CD4-positive, alpha-beta memory T cell (primary cell): ENCODE measurements at regions not wholly inside any gene's neighbourhood (a gene's known extent, or its start where the extent isn't known, plus 50 kb on each side); places are given as distances from the start of the nearest gene placed in this dataset.

Source experiments
- CTCF ChIA-PET: fragments of 350-600 bp; sonication (Branson Sonifier 250); formaldehyde crosslinking; loops from one replicate; lab custom pipeline; 2021; ENCODE audit warnings: inconsistent platforms; ENCODE audit not compliant: partially characterized antibody; lab: Charles Lee
- POLR2A ChIA-PET: fragments of 350-600 bp; sonication (Branson Sonifier 250); formaldehyde crosslinking; loops from one replicate; lab custom pipeline; 2021; ENCODE audit not compliant: partially characterized antibody; lab: Charles Lee
- DNase-seq, 5 donors: peaks; one replicate each; pipeline versions ENCODE4 v3.0.0 to v3.0.0-alpha.2; 2020 to 2022; ENCODE audit warnings: mixed read lengths in 1 of 5
- H3K27ac ChIP-seq: one replicate; pipeline ENCODE4 v1.7.0; 2013; ENCODE audit warnings: low read depth, low read length
- H3K27me3 ChIP-seq: 2 replicates; pipeline ENCODE4 v1.7.0; 2013; ENCODE audit warnings: mild to moderate bottlenecking, low read length, moderate library complexity; ENCODE audit not compliant: insufficient read depth
- H3K36me3 ChIP-seq: 2 replicates; pipeline ENCODE4 v1.7.0; 2013; ENCODE audit warnings: mild to moderate bottlenecking, low read length, moderate library complexity; ENCODE audit not compliant: insufficient read depth
- H3K4me1 ChIP-seq: 2 replicates; pipeline ENCODE4 v1.7.0; 2013; ENCODE audit warnings: mild to moderate bottlenecking, low read length, moderate library complexity; ENCODE audit not compliant: insufficient read depth
- H3K4me3 ChIP-seq, 2 donors: one replicate each; pipeline ENCODE4 v1.7.0; 2013; ENCODE audit warnings: low read length in 2 of 2, mild to moderate bottlenecking in 1 of 2
- H3K9me3 ChIP-seq, 2 donors: one replicate each; pipeline ENCODE4 v1.7.0; 2013; ENCODE audit warnings: low read length in 2 of 2, control low read depth in 1 of 2; ENCODE audit not compliant: control insufficient read depth in 1 of 2
- H3K27ac Mint-ChIP-seq, 7 donors: one replicate each; pipeline ENCODE4 v1.8.0; 2020 to 2021; ENCODE audit warnings: mixed read lengths in 7 of 7, mild to moderate bottlenecking in 6 of 7, inconsistent platforms in 3 of 7, moderate library complexity in 3 of 7
- H3K27me3 Mint-ChIP-seq, 2 donors: one replicate each; pipeline ENCODE4 v1.8.0; 2020 to 2021; ENCODE audit warnings: mixed read lengths in 2 of 2
- H3K36me3 Mint-ChIP-seq, 2 donors: one replicate each; pipeline ENCODE4 v1.8.0; 2020 to 2021; ENCODE audit warnings: mixed read lengths in 2 of 2, inconsistent platforms in 1 of 2, mild to moderate bottlenecking in 1 of 2
- H3K4me1 Mint-ChIP-seq, 4 donors: one replicate each; pipeline ENCODE4 v1.8.0; 2020 to 2021; ENCODE audit warnings: mixed read lengths in 4 of 4, mild to moderate bottlenecking in 1 of 4
- H3K4me3 Mint-ChIP-seq, 8 donors: one replicate each; pipeline ENCODE4 v1.8.0; 2020 to 2021; ENCODE audit warnings: mixed read lengths in 8 of 8, mild to moderate bottlenecking in 7 of 8, moderate library complexity in 6 of 8, inconsistent platforms in 3 of 8
- H3K9me3 Mint-ChIP-seq, 8 donors: one replicate each; pipeline ENCODE4 v1.8.0; 2020 to 2021; ENCODE audit warnings: mixed read lengths in 8 of 8, mild to moderate bottlenecking in 5 of 8, inconsistent platforms in 3 of 8, moderate library complexity in 1 of 8
- intact Hi-C: fragments of 100-400 bp; cut with micrococcal nuclease; formaldehyde crosslinking; loops from one replicate; pipeline ENCODE4 v1.15.1; 2023

DNA sequence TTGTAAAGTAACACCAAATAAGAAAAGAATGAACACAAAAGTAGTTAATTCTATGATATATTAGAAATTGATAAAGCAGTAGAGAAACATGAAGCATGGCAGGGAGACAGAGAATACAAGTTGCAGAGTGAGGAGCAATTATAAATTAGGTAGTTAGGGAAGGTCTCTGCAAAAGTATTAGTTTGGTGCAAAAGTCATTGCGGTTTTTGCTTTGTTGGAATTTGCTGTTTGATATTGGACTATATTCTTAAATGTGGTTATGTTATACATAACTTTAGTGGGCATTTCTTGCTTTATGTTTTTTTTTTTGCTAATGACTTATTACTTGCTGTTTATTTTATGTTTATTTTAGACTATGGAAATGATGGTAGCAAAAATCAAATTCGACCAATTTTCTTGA, 402.2 kb downstream of the SFMBT2 start:
- Mint-ChIP-seq H3K4me1 (peaks cover 0 to 3% (median 0%) of the 10 kb centered on the region in 4 donors), H3K27ac (no peak overlapping the region), H3K36me3 (no peaks in the 10 kb centered on the region), H3K9me3 (peaks cover 0 to 1% (median 0%) of the 10 kb centered on the region in 8 donors), H3K4me3 (no peak overlapping the region), H3K27me3 (peaks cover 0 to 2% of the 10 kb centered on the region in 2 donors)
- Histone ChIP-seq H3K36me3 (no peaks in the 10 kb centered on the region), H3K27me3 (no peaks in the 10 kb centered on the region), H3K9me3 (no peaks in the 10 kb centered on the region), H3K27ac (no peak overlapping the region), H3K4me3 (no peak overlapping the region), H3K4me1 (no peaks in the 10 kb centered on the region)
- CTCF ChIA-PET = interaction anchor here (1.4 kb wide), 1 partner anchor 113 kb away, joined by 3 read pairs; no protein-coding TSS in a partner anchor
- no peak for DNase-seq
- intact Hi-C loops = no loop called here
- POLR2A ChIA-PET = no interaction called here

DNA sequence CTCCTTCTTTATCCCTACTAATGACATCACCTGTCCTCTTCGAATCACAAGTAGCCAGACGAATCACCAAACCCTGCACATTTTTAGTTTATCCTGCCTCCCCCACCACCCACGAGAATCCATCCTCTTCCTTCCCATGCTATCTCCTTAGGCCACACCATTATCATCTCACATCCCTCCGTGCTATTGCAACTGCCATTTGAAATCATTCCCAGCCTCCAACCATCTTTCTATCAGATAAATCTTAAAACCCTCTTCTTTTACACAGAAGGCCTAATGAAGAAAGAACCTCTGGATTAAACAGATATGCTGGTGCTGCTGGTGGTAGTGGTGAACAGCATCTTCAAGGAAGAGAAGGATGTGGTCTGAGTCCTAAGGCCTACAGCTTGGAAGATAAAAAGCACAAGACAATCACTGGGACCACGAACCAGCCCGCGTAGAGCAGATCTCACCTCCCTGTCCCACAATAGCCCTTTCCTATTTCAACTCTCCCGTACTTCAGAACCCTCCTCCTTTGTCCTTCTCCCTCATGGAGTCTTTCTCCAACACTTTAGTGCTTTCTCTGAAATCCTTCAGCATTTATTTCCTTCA, 403.1 kb downstream of the SFMBT2 start:
- Mint-ChIP-seq H3K4me1 (peaks cover 0 to 5% (median 0%) of the 10 kb centered on the region in 4 donors), H3K36me3 (no peaks in the 10 kb centered on the region), H3K27ac (no peak overlapping the region), H3K27me3 (peaks cover 0 to 2% of the 10 kb centered on the region in 2 donors), H3K4me3 (no peak overlapping the region), H3K9me3 (peaks cover 0 to 5% (median 0%) of the 10 kb centered on the region in 8 donors)
- Histone ChIP-seq H3K27ac (no peak overlapping the region), H3K4me3 (no peak overlapping the region), H3K27me3 (no peaks in the 10 kb centered on the region), H3K36me3 (no peaks in the 10 kb centered on the region), H3K9me3 (no peaks in the 10 kb centered on the region), H3K4me1 (no peaks in the 10 kb centered on the region)
- ChIA-PET CTCF (no interaction called here), POLR2A (no interaction called here)
- DNase-seq = no peak
- intact Hi-C loops = no loop called here

DNA sequence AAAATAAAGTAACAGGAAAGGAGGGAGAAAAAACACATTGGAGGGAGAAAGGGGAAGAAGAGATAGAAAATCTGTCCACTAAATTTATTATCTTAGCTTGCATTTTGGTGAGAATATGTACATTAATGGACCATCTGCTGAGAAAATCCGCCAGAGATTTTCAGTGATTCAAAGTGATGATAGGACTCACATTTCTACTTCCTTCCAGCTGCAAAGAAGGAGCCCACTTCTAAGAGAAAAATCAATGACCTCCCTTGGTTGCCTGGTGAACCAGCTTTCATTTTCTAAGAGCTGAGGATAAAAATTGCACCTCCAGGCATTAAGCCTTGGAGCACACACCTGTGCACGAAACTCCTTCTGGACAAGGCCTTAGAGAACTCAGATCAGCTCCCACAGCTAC, 404.3 kb downstream of the SFMBT2 start:
- Histone ChIP-seq H3K36me3 (no peaks in the 10 kb centered on the region), H3K27me3 (no peaks in the 10 kb centered on the region), H3K4me1 (no peaks in the 10 kb centered on the region), H3K27ac (no peak overlapping the region), H3K9me3 (no peaks in the 10 kb centered on the region), H3K4me3 (no peak overlapping the region)
- H3K27me3 Mint-ChIP-seq = peaks cover 0 to 2% of the 10 kb centered on the region in 2 donors
- intact Hi-C loops = no loop called here
- H3K9me3 Mint-ChIP-seq = peaks cover 0 to 5% (median 0%) of the 10 kb centered on the region in 8 donors
- no peak for DNase-seq
- H3K27ac Mint-ChIP-seq = no peak overlapping the region
- POLR2A ChIA-PET = no interaction called here
- no peak overlapping the region for H3K4me3 Mint-ChIP-seq
- CTCF ChIA-PET = no interaction called here
- H3K4me1 Mint-ChIP-seq = peaks cover 0 to 5% (median 0%) of the 10 kb centered on the region in 4 donors
- H3K36me3 Mint-ChIP-seq = no peaks in the 10 kb centered on the region

DNA sequence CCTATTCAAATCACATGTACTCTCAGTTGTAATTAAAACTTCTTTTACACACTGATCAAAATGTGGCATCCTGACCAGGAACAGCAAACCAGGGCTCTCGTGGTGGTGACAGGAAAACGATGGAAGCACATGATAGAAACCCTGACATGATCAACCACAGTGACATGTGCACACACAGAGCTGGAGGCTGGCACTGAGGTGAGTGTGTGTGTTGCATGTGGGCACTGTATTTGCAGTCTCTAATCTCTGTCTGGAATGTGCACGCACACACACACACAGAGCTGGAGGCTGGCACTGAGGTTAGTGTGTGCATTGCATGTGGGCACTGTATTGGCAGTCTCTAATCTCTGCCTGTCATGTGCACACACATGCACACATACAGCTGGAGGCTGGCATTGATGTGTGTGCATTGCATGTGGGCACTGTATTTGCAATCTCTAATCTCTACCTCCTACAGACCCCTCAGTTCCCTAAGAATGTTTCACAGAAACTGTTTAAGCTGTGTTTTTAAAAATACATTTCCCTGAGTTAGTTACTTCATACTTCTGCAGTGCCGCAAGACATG, 406.9 kb downstream of the SFMBT2 start:
- no peak overlapping the region for H3K4me3 Mint-ChIP-seq
- no peaks in the 10 kb centered on the region for H3K9me3 ChIP-seq
- POLR2A ChIA-PET = no interaction called here
- no peaks in the 10 kb centered on the region for H3K36me3 Mint-ChIP-seq
- CTCF ChIA-PET = no interaction called here
- H3K27me3 Mint-ChIP-seq = peaks cover 0 to 2% of the 10 kb centered on the region in 2 donors
- peaks cover 0 to 5% (median 0%) of the 10 kb centered on the region in 4 donors for H3K4me1 Mint-ChIP-seq
- H3K27ac ChIP-seq = no peak overlapping the region
- H3K27me3 ChIP-seq = no peaks in the 10 kb centered on the region
- no peak overlapping the region for H3K4me3 ChIP-seq
- H3K4me1 ChIP-seq = no peaks in the 10 kb centered on the region
- H3K36me3 ChIP-seq = no peaks in the 10 kb centered on the region
- DNase-seq = no peak
- no peak overlapping the region for H3K27ac Mint-ChIP-seq
- intact Hi-C loops = no loop called here
- H3K9me3 Mint-ChIP-seq = peaks cover 0 to 4% (median 0%) of the 10 kb centered on the region in 8 donors

DNA sequence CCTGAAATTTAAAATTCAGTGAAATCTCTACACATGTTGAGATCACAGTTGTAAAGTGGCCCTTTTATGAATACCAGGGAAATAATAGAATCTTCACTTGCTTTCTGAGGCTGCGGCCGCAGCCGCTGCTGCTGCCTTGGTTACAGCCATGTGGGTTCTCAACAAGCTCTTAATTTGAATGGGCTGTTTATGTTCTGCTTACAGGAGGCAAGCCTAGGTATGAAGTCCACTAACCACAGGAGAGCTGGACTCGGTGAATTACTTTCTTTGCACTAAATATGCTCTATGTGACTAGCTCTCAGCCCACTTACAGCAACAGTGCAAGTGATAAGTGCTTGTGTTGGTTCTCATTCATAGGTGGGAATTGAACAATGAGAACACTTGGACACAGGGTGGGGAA, 410.8 kb downstream of the SFMBT2 start:
- Histone ChIP-seq H3K27me3 (no peaks in the 10 kb centered on the region), H3K4me3 (no peak overlapping the region), H3K27ac (no peak overlapping the region), H3K4me1 (no peaks in the 10 kb centered on the region), H3K36me3 (no peaks in the 10 kb centered on the region), H3K9me3 (no peaks in the 10 kb centered on the region)
- H3K9me3 Mint-ChIP-seq = peaks cover 0 to 4% (median 0%) of the 10 kb centered on the region in 8 donors
- no peak for DNase-seq
- CTCF ChIA-PET = no interaction called here
- POLR2A ChIA-PET = no interaction called here
- peaks cover 0 to 2% of the 10 kb centered on the region in 2 donors for H3K27me3 Mint-ChIP-seq
- peaks cover 0 to 5% (median 0%) of the 10 kb centered on the region in 4 donors for H3K4me1 Mint-ChIP-seq
- H3K36me3 Mint-ChIP-seq = no peaks in the 10 kb centered on the region
- intact Hi-C loops = no loop called here
- no peak overlapping the region for H3K4me3 Mint-ChIP-seq
- no peak overlapping the region for H3K27ac Mint-ChIP-seq

DNA sequence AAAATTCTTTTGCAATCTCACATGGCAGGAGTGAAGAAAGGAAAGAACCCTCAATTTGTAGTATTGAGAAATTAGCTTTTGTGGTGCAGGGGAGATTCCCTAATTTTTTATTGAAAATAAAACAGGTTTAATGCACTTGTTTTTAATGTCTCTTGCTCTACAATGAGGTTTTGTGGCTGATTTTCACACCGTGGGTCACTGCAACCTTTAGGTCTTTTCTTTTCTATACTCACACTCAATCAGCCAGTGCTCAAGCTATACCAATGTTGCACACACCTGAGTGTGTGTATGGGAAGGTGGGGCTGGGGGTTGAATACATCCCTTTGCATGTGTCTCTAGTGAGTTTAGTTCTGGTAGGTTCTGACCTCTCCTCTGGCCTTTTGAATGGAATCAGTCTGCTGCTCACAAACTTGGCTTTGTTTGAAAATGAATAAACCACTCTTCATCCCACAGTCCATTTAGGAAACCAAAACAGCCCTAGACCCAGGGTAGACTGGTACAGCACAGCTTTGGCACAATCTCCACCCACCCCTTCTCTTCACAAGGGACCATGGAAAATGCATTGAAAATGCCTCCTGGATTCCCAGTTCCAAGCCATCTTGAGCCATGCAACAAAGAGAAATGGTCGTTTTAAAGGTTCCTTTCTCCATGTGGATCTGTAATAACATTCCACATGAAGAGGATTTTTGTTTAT, 411.5 kb downstream of the SFMBT2 start:
- Histone ChIP-seq H3K4me1 (no peaks in the 10 kb centered on the region), H3K27ac (no peak overlapping the region), H3K9me3 (no peaks in the 10 kb centered on the region), H3K36me3 (no peaks in the 10 kb centered on the region), H3K27me3 (no peaks in the 10 kb centered on the region), H3K4me3 (no peak overlapping the region)
- H3K9me3 Mint-ChIP-seq = peaks cover 0 to 4% (median 0%) of the 10 kb centered on the region in 8 donors
- CTCF ChIA-PET = no interaction called here
- H3K27ac Mint-ChIP-seq = no peak overlapping the region
- POLR2A ChIA-PET = no interaction called here
- H3K4me1 Mint-ChIP-seq = peaks cover 0 to 5% (median 0%) of the 10 kb centered on the region in 4 donors
- no peaks in the 10 kb centered on the region for H3K36me3 Mint-ChIP-seq
- intact Hi-C loops = no loop called here
- no peak for DNase-seq
- peaks cover 0 to 2% of the 10 kb centered on the region in 2 donors for H3K27me3 Mint-ChIP-seq
- no peak overlapping the region for H3K4me3 Mint-ChIP-seq

DNA sequence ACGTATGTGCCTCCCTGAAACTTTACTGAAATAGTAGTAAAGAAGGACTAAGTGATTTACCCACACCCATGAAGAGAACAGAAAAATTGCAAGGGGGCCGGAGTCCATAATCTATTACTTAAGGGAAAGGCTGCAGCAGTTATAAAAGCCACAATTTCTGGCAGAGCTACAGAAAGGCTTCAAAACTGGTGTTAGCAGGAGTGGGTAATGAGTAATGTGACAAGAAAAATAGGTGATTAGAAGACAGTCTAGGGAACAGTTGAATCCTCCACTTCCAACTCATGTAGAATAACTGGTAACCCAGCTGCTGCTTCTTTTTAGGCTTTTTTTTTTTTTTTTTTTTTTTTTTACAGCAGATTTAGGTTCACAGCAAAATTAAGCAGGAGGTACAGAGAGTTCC, 413.3 kb downstream of the SFMBT2 start:
- no peak for DNase-seq
- Mint-ChIP-seq H3K27ac (no peak overlapping the region), H3K27me3 (peaks cover 0 to 2% of the 10 kb centered on the region in 2 donors), H3K9me3 (peaks cover 0 to 2% (median 0%) of the 10 kb centered on the region in 8 donors), H3K36me3 (no peaks in the 10 kb centered on the region), H3K4me3 (no peak overlapping the region), H3K4me1 (no peaks in the 10 kb centered on the region)
- ChIA-PET POLR2A (no interaction called here), CTCF (interaction anchor here (0.7 kb wide), 1 partner anchor 696 kb away, joined by 3 read pairs; no protein-coding TSS in a partner anchor)
- no peaks in the 10 kb centered on the region for H3K27me3 ChIP-seq
- H3K36me3 ChIP-seq = no peaks in the 10 kb centered on the region
- no peak overlapping the region for H3K27ac ChIP-seq
- intact Hi-C loops = no loop called here
- H3K4me1 ChIP-seq = no peaks in the 10 kb centered on the region
- no peaks in the 10 kb centered on the region for H3K9me3 ChIP-seq
- H3K4me3 ChIP-seq = no peak overlapping the region
